Esophagus muscularis mucosa (tissue), 4 donors: ENCODE measurements at regions not wholly inside any gene's neighbourhood (a gene's known extent, or its start where the extent isn't known, plus 50 kb on each side); places are given as distances from the start of the nearest gene placed in this dataset.

Experiments used
- DNase-seq: peaks from one replicate; pipeline ENCODE4 v3.0.0-alpha.2; 2017; ENCODE audit errors: extremely low spot score
- H3K27ac ChIP-seq, 4 donors: fragments of 200-600 bp; sonication (generic); replicated peaks in 1 of 4; 1 replicate in 3 of 4; 2 replicates in 1 of 4; pipeline ENCODE4 v1.5.1; 2016 to 2019; ENCODE audit warnings: mild to moderate bottlenecking in 1 of 4
- H3K27me3 ChIP-seq, 4 donors: fragments of 200-600 bp; sonication (generic); one replicate each; pipeline versions ENCODE4 v1.5.1 to v1.6.0; 2016 to 2019
- H3K36me3 ChIP-seq, 4 donors: fragments of 200-600 bp; sonication (generic); one replicate each; pipeline ENCODE4 v1.5.1; 2016 to 2019
- H3K4me1 ChIP-seq, 4 donors: fragments of 200-600 bp; sonication (generic); one replicate each; pipeline ENCODE4 v1.5.1; 2016 to 2019
- H3K4me3 ChIP-seq, 4 donors: fragments of 200-600 bp; sonication (generic); 1 replicate in 2 of 4; 2 replicates in 2 of 4; pipeline ENCODE4 v1.5.1; 2016 to 2019; ENCODE audit warnings: mild to moderate bottlenecking in 4 of 4, moderate library complexity in 1 of 4
- H3K9me3 ChIP-seq, 4 donors: fragments of 200-600 bp; sonication (generic); 1 replicate in 3 of 4; 2 replicates in 1 of 4; pipeline ENCODE4 v1.5.1; 2016 to 2019
- CTCF ChIP-seq, 3 experiments: fragments of 200-600 bp in 2 of 3; fragments of 450-650 bp in 1 of 3; sonication (generic) in 2 of 3; IDR thresholded peaks; one replicate each; pipeline ENCODE4 v1.5.1; 2017 to 2019; ENCODE audit warnings: antibody characterized with exemption in 3 of 3, mild to moderate bottlenecking in 2 of 3, moderate library complexity in 1 of 3
- EP300 ChIP-seq: sonication (generic); formaldehyde crosslinking; IDR thresholded peaks from one replicate; pipeline ENCODE4 v1.6.1; 2017; ENCODE audit warnings: antibody characterized with exemption
- POLR2A ChIP-seq: fragments of 450-650 bp; IDR thresholded peaks from one replicate; pipeline ENCODE4 v1.6.1; 2017; ENCODE audit warnings: antibody characterized with exemption, moderate library complexity, mild to moderate bottlenecking, low read depth
- POLR2AphosphoS5 ChIP-seq, 2 donors: sonication (generic); formaldehyde crosslinking; IDR thresholded peaks; one replicate each; pipeline ENCODE4 v1.6.1; 2017; ENCODE audit warnings: antibody characterized with exemption in 2 of 2
- WGBS: methylation state at CpG from one replicate; pipeline ENCODE4 v1.1.5; 2018; 5-methylcytosine and 5-hydroxymethylcytosine counted together
- intact Hi-C: fragments of 100-400 bp; cut with DNase I; formaldehyde crosslinking; loops from one replicate; pipeline ENCODE4 v1.15.1; 2023

- H3K9me3 ChIP-seq = no peaks in the 10 kb centered on the region
- H3K27ac ChIP-seq = no peak overlapping the region
- H3K4me3 ChIP-seq = no peak overlapping the region
Measured at GRCh38 chr12:72957454-72957853, 685.3 kb downstream of the TRHDE start.

GRCh38 chr12:72966684-72967083 lies 694.5 kb downstream of the TRHDE start:
- Histone ChIP-seq H3K36me3 (no peaks in the 10 kb centered on the region), H3K27ac (no peak overlapping the region), H3K4me1 (no peaks in the 10 kb centered on the region), H3K9me3 (no peaks in the 10 kb centered on the region), H3K4me3 (no peak overlapping the region), H3K27me3 (no peaks in the 10 kb centered on the region)
- TF ChIP-seq POLR2A (no peak), CTCF (IDR thresholded peaks at IDR 0.05) (no peak), POLR2AphosphoS5 (IDR thresholded peaks at IDR 0.05) (no peak), EP300 (no peak)
- WGBS = 89% methylated on average over 3 of the region's 3 CpGs
- intact Hi-C loops = no loop called here
- no peak for DNase-seq

More at GRCh38 chr12:72957454-72957853, 685.3 kb downstream of the TRHDE start:
- Histone ChIP-seq H3K36me3 (no peaks in the 10 kb centered on the region), H3K4me1 (no peaks in the 10 kb centered on the region), H3K27me3 (no peaks in the 10 kb centered on the region)
- WGBS = 80% methylated on average over 3 of the region's 3 CpGs
- no peak for DNase-seq
- intact Hi-C loops = no loop called here
- TF ChIP-seq POLR2AphosphoS5 (IDR thresholded peaks at IDR 0.05) (no peak), CTCF (IDR thresholded peaks at IDR 0.05) (no peak), EP300 (no peak), POLR2A (no peak)

- H3K4me1 ChIP-seq = no peaks in the 10 kb centered on the region
- no peak overlapping the region for H3K4me3 ChIP-seq
- peaks cover 0 to 10% (median 7%) of the 10 kb centered on the region in 4 donors for H3K9me3 ChIP-seq
- no peak overlapping the region for H3K27ac ChIP-seq
- H3K27me3 ChIP-seq = no peaks in the 10 kb centered on the region
- H3K36me3 ChIP-seq = no peaks in the 10 kb centered on the region
- intact Hi-C loops = no loop called here
- no peak for DNase-seq
- 90% methylated on average over 10 of the region's 10 CpGs for WGBS
- TF ChIP-seq CTCF (IDR thresholded peaks at IDR 0.05) = no peak
- no peak for TF ChIP-seq POLR2AphosphoS5 (IDR thresholded peaks at IDR 0.05)
- TF ChIP-seq EP300 = no peak
- TF ChIP-seq POLR2A = no peak
Measured at GRCh38 chr12:72974954-72975555, 702.9 kb downstream of the TRHDE start.

- H3K27me3 ChIP-seq = no peaks in the 10 kb centered on the region
- no peak overlapping the region for H3K4me3 ChIP-seq
- intact Hi-C loops = no loop called here
- peaks cover 0 to 10% (median 7%) of the 10 kb centered on the region in 4 donors for H3K9me3 ChIP-seq
- H3K4me1 ChIP-seq = no peaks in the 10 kb centered on the region
- no peaks in the 10 kb centered on the region for H3K36me3 ChIP-seq
- no peak for DNase-seq
- no peak overlapping the region for H3K27ac ChIP-seq
- TF ChIP-seq POLR2AphosphoS5 (IDR thresholded peaks at IDR 0.05) = no peak
- no peak for TF ChIP-seq POLR2A
- no peak for TF ChIP-seq EP300
- no peak for TF ChIP-seq CTCF (IDR thresholded peaks at IDR 0.05)
- WGBS = 93% methylated on average over 4 of the region's 4 CpGs
Measured at GRCh38 chr12:72978999-72979398, 706.8 kb downstream of the TRHDE start.

- Histone ChIP-seq H3K27me3 (no peaks in the 10 kb centered on the region), H3K4me1 (no peaks in the 10 kb centered on the region), H3K4me3 (no peak overlapping the region), H3K9me3 (no peaks in the 10 kb centered on the region), H3K27ac (no peak overlapping the region), H3K36me3 (no peaks in the 10 kb centered on the region)
- intact Hi-C loops = no loop called here
- no peak for TF ChIP-seq POLR2AphosphoS5 (IDR thresholded peaks at IDR 0.05)
- TF ChIP-seq EP300 = no peak
- TF ChIP-seq CTCF (IDR thresholded peaks at IDR 0.05) = no peak
- no peak for TF ChIP-seq POLR2A
- WGBS = 83% methylated on average over 5 of the region's 5 CpGs
- no peak for DNase-seq
Measured at GRCh38 chr12:72982356-72982755, 710.2 kb downstream of the TRHDE start.
